ENCODE measurements at regions not wholly inside any gene's neighbourhood (a gene's known extent, or its start where the extent isn't known, plus 50 kb on each side); places are given as distances from the start of the nearest gene placed in this dataset.

DNA sequence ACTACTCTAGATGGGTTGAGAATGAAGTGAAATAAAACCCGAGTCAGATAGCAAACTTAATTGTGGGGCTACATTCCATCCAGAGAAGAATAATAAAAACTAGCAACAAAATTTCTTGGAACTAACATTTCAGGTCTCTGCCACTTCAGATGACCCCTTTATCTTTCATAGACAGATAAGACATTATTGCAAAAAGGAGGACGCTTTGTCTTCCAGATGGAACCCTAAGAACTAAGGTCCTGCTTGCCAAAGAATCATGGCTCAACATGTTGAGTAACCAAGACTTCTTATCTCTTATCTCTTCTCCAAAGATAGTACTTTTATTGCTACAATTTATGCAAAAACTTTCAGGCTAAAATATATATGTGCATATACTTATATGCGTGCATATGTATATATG is 221.1 kb upstream of the PREP start:
- DNase-seq (ENCODE audit: low read depth): no peak
- TF ChIP-seq, protein P1, sequence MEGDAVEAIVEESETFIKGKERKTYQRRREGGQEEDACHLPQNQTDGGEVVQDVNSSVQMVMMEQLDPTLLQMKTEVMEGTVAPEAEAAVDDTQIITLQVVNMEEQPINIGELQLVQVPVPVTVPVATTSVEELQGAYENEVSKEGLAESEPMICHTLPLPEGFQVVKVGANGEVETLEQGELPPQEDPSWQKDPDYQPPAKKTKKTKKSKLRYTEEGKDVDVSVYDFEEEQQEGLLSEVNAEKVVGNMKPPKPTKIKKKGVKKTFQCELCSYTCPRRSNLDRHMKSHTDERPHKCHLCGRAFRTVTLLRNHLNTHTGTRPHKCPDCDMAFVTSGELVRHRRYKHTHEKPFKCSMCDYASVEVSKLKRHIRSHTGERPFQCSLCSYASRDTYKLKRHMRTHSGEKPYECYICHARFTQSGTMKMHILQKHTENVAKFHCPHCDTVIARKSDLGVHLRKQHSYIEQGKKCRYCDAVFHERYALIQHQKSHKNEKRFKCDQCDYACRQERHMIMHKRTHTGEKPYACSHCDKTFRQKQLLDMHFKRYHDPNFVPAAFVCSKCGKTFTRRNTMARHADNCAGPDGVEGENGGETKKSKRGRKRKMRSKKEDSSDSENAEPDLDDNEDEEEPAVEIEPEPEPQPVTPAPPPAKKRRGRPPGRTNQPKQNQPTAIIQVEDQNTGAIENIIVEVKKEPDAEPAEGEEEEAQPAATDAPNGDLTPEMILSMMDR (conservative IDR thresholded peaks at IDR 0.05; ENCODE audit: low read depth, low read length): no peak
- no peak overlapping the region for H3K4me3 ChIP-seq (ENCODE audit: low read length)

DNA sequence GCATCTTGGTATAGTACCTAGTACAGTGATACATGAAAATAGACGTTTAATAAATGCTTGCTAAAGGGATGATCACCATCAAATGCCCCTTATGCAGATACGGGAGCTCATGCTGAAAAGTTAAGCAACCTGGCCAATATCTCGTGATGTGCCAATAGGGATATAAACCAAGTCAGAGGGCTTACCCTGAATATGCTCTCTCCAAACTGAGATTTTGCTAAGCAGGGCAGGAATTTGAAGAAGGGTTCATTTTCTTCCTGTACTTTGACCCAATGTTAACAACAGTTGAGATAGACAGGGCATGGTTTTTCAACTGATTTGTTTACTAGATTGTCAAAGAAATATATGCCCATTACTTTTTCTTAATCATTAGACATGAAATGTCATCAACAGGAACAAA is 219.3 kb upstream of the PREP start:
- TF ChIP-seq, protein P1 (conservative IDR thresholded peaks at IDR 0.05; ENCODE audit: low read depth, low read length): no peak
- H3K4me3 ChIP-seq (ENCODE audit: low read length): no peak overlapping the region
- no peak for DNase-seq (ENCODE audit: low read depth)

DNA sequence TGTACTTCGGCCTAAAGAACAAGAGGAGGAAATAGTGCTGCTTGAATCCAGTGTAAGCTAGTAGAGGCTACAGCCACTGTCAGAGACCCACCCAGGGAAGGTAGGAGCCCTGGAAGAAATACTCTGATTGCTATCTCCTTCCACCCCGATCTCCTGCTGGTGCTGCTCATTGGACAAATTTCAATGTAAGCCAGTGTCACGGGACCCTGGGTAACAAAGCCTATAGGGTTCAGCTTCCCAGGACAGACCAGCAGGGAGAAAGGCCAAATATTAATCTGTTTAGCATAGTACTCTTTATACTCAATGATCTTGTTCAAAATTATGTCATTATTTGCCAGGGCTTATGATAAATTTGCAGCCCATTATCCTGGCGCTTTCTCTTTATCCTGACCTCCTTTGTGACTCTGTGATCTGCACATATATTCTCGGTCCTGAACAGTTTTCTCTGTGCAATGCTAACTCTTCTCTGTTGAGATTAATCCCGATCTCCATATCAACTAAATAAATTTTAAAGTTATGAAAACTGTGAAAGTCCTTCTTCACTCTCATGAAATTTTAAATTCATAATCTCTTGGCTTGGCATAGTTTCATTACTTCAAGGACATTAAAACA is 218.8 kb upstream of the PREP start:
- TF ChIP-seq, protein P1 (conservative IDR thresholded peaks at IDR 0.05; ENCODE audit: low read depth, low read length): no peak
- no peak for DNase-seq (ENCODE audit: low read depth)
- no peak overlapping the region for H3K4me3 ChIP-seq (ENCODE audit: low read length)

DNA sequence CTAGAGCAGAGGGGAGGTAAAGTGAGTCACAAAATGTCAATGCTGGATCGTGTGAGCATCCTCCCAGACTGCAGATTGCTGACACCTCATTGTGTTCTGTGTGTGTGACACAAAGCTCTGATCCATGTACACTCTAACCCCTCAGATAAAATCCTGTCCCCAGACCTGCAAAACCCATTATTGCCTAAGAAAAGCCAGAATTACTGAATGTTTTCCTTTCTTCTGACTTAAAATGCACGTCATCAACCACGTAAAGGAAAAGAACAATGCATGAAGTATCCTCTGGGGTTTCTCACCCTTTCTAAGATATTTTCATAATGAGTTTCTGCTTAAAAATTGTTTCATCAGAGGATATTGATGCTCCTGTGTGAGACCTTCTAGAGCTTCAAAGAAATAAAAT is 218.0 kb upstream of the PREP start:
- no peak for DNase-seq (ENCODE audit: low read depth)

DNA sequence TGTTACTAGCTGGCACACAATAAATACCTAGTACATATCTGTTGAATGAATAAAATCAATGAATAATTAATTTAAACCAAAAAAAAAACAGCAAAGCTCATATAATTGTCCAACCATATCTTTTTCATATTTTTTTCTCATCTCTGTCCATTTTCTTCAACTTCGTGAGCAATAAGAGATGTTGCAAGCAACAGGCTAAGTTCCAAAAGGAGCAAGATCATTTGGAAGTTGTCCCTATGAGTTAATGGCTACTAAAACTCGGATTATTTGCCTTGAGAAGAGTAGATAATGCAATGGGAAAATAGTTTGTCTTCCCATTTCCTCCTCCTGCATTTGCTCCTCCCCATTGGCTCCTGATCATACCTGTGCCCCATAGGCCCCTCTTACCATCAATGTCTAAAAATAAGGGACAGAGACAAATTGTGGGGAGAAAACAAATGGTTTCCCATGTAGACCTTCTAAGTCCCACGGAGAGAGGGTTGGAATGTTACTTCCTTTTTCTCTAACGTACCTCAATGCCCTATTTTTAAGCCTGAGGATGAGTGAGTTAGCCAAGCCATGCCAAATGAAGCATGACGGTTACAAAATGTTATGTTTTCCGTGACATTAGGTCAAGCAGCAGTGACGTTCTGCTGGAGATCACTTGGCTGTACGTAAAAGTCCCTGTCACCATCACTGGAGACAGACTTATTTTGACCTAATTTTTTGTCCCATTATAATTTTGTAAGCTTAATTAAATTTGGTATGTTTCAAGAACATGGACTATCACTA is 217.3 kb upstream of the PREP start:
- TF ChIP-seq, protein P1 (conservative IDR thresholded peaks at IDR 0.05; ENCODE audit: low read depth, low read length): no peak
- no peak overlapping the region for H3K4me3 ChIP-seq (ENCODE audit: low read length)
- no peak for DNase-seq (ENCODE audit: low read depth)

More for the DNA sequence above, 218.0 kb upstream of the PREP start:
- TF ChIP-seq, protein P1 (conservative IDR thresholded peaks at IDR 0.05; ENCODE audit: low read depth, low read length): no peak
- H3K4me3 ChIP-seq (ENCODE audit: low read length): no peak overlapping the region

DNA sequence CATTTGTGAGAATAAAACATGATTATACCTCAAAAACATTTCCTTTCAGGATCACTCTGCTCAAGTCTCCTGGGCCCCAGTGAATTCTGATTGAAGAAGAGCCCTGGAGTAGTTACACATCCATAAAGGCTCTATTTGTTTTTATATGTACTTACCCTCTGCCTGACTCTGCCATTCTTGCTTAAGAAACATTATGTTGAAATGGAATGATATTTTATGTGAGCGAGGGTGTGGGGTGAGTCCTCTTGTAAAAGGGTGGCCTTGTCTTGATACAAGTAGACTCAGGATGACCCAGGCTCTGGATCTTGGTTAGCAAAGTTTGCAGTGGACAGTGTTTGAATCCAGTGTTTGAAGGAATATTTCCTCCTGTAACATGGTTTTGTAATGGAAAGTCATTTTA is 215.4 kb upstream of the PREP start:
- no peak for DNase-seq (ENCODE audit: low read depth)
- TF ChIP-seq, protein P1 (conservative IDR thresholded peaks at IDR 0.05; ENCODE audit: low read depth, low read length): no peak
- no peak overlapping the region for H3K4me3 ChIP-seq (ENCODE audit: low read length)

DNA sequence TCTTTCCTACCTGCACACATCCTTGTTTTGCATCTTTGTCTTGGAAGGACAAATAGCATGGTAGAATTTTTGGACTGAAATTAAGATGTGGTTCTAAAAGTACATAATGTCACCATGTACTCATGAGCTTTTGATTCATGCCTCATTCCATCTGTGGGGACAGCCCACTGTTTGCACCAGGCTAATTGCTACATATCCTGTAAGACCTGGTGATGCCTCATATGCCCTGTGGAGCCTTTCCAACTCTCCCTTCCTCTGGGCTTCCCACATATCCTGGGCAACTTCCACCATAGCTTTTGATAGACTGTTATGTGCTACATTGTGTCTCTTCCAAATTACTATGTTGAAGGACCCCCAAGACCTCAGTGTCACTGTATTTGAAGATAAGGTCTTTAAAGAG is 213.6 kb upstream of the PREP start:
- H3K4me3 ChIP-seq (ENCODE audit: low read length): no peak overlapping the region
- no peak for DNase-seq (ENCODE audit: low read depth)
- TF ChIP-seq, protein P1 (conservative IDR thresholded peaks at IDR 0.05; ENCODE audit: low read depth, low read length): no peak
